ENCODE measurements at regions not wholly inside any gene's neighbourhood (a gene's known extent, or its start where the extent isn't known, plus 50 kb on each side); places are given as distances from the start of the nearest gene placed in this dataset.

DNA sequence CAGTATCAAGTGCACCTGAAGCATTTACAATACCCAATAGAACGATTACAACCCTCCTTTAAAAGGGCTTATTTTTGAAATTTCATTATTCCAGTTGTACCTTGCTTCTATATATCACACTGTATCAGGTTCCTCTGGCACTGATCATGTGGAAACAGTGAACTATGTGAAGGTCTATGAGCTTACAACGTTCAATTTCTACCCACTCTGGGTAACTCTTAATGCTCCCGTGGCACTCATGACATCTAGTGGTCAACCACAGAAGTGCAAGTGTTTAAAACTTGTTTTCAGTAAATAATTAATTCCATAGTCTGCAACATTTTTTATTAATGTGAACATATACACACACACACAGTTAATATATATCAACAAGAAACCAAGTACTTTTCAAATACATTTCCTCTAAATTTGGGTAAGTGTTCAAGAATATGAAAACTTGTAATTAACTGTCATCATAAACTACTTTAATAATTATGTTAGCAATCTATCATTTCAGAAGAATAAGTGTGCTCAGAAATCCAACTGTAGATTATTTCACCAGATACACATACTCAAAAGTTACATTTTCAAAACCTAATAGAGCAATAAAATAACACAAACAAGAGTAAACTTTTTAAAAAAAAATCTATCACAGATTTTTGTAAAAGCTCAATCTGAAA is 61.0 kb downstream of the MPP7 start:
- TF ChIP-seq, protein P1, sequence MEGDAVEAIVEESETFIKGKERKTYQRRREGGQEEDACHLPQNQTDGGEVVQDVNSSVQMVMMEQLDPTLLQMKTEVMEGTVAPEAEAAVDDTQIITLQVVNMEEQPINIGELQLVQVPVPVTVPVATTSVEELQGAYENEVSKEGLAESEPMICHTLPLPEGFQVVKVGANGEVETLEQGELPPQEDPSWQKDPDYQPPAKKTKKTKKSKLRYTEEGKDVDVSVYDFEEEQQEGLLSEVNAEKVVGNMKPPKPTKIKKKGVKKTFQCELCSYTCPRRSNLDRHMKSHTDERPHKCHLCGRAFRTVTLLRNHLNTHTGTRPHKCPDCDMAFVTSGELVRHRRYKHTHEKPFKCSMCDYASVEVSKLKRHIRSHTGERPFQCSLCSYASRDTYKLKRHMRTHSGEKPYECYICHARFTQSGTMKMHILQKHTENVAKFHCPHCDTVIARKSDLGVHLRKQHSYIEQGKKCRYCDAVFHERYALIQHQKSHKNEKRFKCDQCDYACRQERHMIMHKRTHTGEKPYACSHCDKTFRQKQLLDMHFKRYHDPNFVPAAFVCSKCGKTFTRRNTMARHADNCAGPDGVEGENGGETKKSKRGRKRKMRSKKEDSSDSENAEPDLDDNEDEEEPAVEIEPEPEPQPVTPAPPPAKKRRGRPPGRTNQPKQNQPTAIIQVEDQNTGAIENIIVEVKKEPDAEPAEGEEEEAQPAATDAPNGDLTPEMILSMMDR (conservative IDR thresholded peaks at IDR 0.05): peak; percentile 98
- TF ChIP-seq ZFX (IDR thresholded peaks at IDR 0.05): no peak
